ENCODE measurements at regions not wholly inside any gene's neighbourhood (a gene's known extent, or its start where the extent isn't known, plus 50 kb on each side); places are given as distances from the start of the nearest gene placed in this dataset.

DNA sequence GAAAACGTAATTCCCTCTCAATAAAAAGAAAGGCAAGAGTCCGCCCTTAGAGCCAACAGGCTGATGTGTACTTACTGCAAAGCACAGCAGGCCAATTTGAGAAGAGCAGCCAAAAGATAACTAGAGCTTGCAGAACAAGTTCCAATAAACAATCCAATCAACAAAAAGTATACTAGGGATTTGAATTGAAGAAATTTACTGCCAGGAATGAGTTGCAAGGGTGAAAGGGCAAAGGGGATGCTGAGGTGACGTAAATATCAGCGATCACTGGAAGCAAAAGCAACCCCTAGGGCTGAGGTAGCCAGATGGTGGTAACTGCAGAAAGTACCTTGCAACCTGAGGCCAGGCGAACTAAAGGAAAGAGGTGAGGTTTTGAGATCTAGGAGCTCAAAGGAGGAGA, 152.1 kb upstream of the TENM3 start:
- Histone ChIP-seq H3K36me3 (ENCODE audit: control insufficient read depth in 4 of 4, insufficient read depth in 4 of 4, low read length in 4 of 4) (no peaks in the 10 kb centered on the region), H3K9ac (ENCODE audit: insufficient read depth in 1 of 2, low read length in 2 of 2) (no peak overlapping the region), H3K9me3 (ENCODE audit: control insufficient read depth in 4 of 4, insufficient read depth in 3 of 4, low read length in 3 of 4) (no peaks in the 10 kb centered on the region), H3K27me3 (ENCODE audit: control insufficient read depth in 3 of 3, insufficient read depth in 3 of 3, low read length in 2 of 3) (no peaks in the 10 kb centered on the region), H3K4me3 (no peak overlapping the region), H3K4me1 (ENCODE audit: control insufficient read depth in 5 of 5, insufficient read depth in 5 of 5, low read length in 5 of 5) (peaks cover 0 to 4% (median 0%) of the 10 kb centered on the region in 5 donors), H3K27ac (ENCODE audit: low read depth in 1 of 2, low read length in 1 of 2) (no peak overlapping the region)
- no peak for ATAC-seq (ENCODE audit: insufficient read depth, low FRiP score)
- TF ChIP-seq, protein P1, sequence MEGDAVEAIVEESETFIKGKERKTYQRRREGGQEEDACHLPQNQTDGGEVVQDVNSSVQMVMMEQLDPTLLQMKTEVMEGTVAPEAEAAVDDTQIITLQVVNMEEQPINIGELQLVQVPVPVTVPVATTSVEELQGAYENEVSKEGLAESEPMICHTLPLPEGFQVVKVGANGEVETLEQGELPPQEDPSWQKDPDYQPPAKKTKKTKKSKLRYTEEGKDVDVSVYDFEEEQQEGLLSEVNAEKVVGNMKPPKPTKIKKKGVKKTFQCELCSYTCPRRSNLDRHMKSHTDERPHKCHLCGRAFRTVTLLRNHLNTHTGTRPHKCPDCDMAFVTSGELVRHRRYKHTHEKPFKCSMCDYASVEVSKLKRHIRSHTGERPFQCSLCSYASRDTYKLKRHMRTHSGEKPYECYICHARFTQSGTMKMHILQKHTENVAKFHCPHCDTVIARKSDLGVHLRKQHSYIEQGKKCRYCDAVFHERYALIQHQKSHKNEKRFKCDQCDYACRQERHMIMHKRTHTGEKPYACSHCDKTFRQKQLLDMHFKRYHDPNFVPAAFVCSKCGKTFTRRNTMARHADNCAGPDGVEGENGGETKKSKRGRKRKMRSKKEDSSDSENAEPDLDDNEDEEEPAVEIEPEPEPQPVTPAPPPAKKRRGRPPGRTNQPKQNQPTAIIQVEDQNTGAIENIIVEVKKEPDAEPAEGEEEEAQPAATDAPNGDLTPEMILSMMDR (IDR thresholded peaks at IDR 0.05; ENCODE audit: control extremely low read depth, extremely low read depth): no peak
- 82 to 85% methylated on average over 5 of the region's 5 CpGs for WGBS, 2 donors
- DNase-seq: peak in 2 of 3 donors; percentile 34 to 59

DNA sequence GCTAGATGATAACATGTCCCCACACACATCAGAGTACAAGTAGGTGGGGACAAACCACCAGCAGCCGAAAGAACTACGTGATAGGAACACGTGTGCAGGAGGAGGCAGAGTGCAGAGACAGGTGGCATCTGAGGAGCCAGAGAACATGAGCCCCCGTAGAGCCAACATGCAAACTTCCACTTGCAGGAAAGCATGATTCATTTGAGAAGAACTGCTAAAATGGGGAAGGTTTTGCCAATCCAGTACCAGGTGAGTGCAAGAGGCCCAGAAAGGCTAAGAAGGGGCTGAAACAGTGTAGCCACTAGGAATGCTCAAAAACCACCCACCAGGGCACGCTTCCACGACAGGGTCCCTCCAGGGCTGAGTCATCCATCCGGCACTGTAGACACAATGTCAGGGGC, 149.8 kb upstream of the TENM3 start:
- Histone ChIP-seq H3K9ac (ENCODE audit: insufficient read depth in 1 of 2, low read length in 2 of 2) (no peak overlapping the region), H3K36me3 (ENCODE audit: control insufficient read depth in 4 of 4, insufficient read depth in 4 of 4, low read length in 4 of 4) (no peaks in the 10 kb centered on the region), H3K4me1 (ENCODE audit: control insufficient read depth in 5 of 5, insufficient read depth in 5 of 5, low read length in 5 of 5) (peaks cover 0 to 4% (median 0%) of the 10 kb centered on the region in 5 donors), H3K27ac (ENCODE audit: low read depth in 1 of 2, low read length in 1 of 2) (no peak overlapping the region), H3K27me3 (ENCODE audit: control insufficient read depth in 3 of 3, insufficient read depth in 3 of 3, low read length in 2 of 3) (no peaks in the 10 kb centered on the region), H3K9me3 (ENCODE audit: control insufficient read depth in 4 of 4, insufficient read depth in 3 of 4, low read length in 3 of 4) (no peaks in the 10 kb centered on the region), H3K4me3 (no peak overlapping the region)
- TF ChIP-seq, protein P1 (IDR thresholded peaks at IDR 0.05; ENCODE audit: control extremely low read depth, extremely low read depth): no peak
- ATAC-seq (ENCODE audit: insufficient read depth, low FRiP score): no peak
- 72 to 74% methylated on average over 7 of the region's 7 CpGs for WGBS, 2 donors
- no peak for DNase-seq

DNA sequence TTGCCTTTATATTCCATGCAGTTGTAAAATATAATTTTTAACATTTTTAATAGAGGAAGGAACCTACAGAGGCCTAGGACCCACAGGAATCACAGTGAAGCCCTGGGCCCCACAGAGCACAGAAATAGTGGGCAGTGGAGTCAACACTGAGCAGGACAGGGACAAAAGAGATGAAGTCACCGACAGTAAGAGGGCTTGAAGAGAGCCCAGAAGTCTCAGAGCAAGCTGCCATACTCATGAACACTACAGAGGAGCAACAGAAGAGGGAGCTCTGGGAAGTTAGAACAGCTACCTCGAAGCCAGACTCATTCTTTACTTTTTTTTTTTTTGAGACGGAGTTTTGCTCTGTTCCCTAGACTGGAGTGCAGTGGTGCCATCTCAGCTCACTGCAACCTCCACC, 149.3 kb upstream of the TENM3 start:
- DNase-seq: no peak
- Histone ChIP-seq H3K4me1 (ENCODE audit: control insufficient read depth in 5 of 5, insufficient read depth in 5 of 5, low read length in 5 of 5) (peaks cover 0 to 4% (median 0%) of the 10 kb centered on the region in 5 donors), H3K27ac (ENCODE audit: low read depth in 1 of 2, low read length in 1 of 2) (no peak overlapping the region), H3K4me3 (no peak overlapping the region), H3K9me3 (ENCODE audit: control insufficient read depth in 4 of 4, insufficient read depth in 3 of 4, low read length in 3 of 4) (no peaks in the 10 kb centered on the region), H3K9ac (ENCODE audit: insufficient read depth in 1 of 2, low read length in 2 of 2) (no peak overlapping the region), H3K27me3 (ENCODE audit: control insufficient read depth in 3 of 3, insufficient read depth in 3 of 3, low read length in 2 of 3) (no peaks in the 10 kb centered on the region), H3K36me3 (ENCODE audit: control insufficient read depth in 4 of 4, insufficient read depth in 4 of 4, low read length in 4 of 4) (no peaks in the 10 kb centered on the region)
- WGBS, 2 donors: 78 to 85% methylated on average over 3 of the region's 3 CpGs
- TF ChIP-seq, protein P1 (IDR thresholded peaks at IDR 0.05; ENCODE audit: control extremely low read depth, extremely low read depth): no peak
- no peak for ATAC-seq (ENCODE audit: insufficient read depth, low FRiP score)

DNA sequence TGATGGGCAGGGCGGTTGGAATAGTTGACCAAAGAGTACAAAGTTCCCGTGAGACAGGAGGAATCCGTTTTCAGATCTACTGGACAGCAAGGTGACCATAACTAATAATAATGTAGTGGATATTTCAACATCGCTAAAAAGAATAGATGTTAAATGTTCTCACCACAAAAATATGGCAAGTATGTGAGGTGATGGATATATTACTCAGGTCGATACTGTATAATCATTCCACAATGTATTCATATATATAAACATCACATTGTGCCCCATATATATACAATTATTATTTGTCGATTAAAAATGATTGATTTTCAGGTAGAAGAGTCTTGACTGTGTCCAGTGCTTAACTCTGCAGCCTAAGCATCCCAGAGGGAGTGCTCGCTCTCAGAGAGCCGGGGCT, 141.6 kb upstream of the TENM3 start:
- Histone ChIP-seq H3K4me3 (no peak overlapping the region), H3K9me3 (ENCODE audit: control insufficient read depth in 4 of 4, insufficient read depth in 3 of 4, low read length in 3 of 4) (peaks cover 0 to 2% (median 0%) of the 10 kb centered on the region in 4 donors), H3K9ac (ENCODE audit: insufficient read depth in 1 of 2, low read length in 2 of 2) (no peak overlapping the region), H3K27ac (ENCODE audit: low read depth in 1 of 2, low read length in 1 of 2) (no peak overlapping the region), H3K4me1 (ENCODE audit: control insufficient read depth in 5 of 5, insufficient read depth in 5 of 5, low read length in 5 of 5) (no peaks in the 10 kb centered on the region), H3K36me3 (ENCODE audit: control insufficient read depth in 4 of 4, insufficient read depth in 4 of 4, low read length in 4 of 4) (no peaks in the 10 kb centered on the region), H3K27me3 (ENCODE audit: control insufficient read depth in 3 of 3, insufficient read depth in 3 of 3, low read length in 2 of 3) (peaks cover 0 to 5% (median 0%) of the 10 kb centered on the region in 3 donors)
- ATAC-seq (ENCODE audit: insufficient read depth, low FRiP score): no peak
- TF ChIP-seq, protein P1 (IDR thresholded peaks at IDR 0.05; ENCODE audit: control extremely low read depth, extremely low read depth): no peak
- no peak for DNase-seq
- 93% methylated on average over 8 of the region's 8 CpGs for WGBS, 2 donors
